GM10248 (cell line): ENCODE measurements at regions not wholly inside any gene's neighbourhood (a gene's known extent, or its start where the extent isn't known, plus 50 kb on each side); places are given as distances from the start of the nearest gene placed in this dataset.

ENCODE experiments used
- CTCF ChIA-PET: fragments of 300-600 bp; sonication (Branson Sonifier 250); formaldehyde crosslinking; extraction: SDS; loops from one replicate; lab custom pipeline; 2021; ENCODE audit warnings: antibody characterized with exemption; lab: Yijun Ruan, JAX
- POLR2A ChIA-PET: fragments of 350-650 bp; sonication (Branson Sonifier 250); formaldehyde crosslinking; extraction: SDS; loops from one replicate; lab custom pipeline; 2020; ENCODE audit warnings: antibody characterized with exemption; lab: Yijun Ruan, JAX
- DNase-seq: peaks from one replicate; pipeline ENCODE4 v3.0.0; 2012; ENCODE audit errors: extremely low spot score
- TF ChIP-seq, protein P1 (sequence below): IDR thresholded peaks from 2 replicates; pipeline ENCODE4 v1.5.1; 2012; ENCODE audit warnings: mild to moderate bottlenecking, low read depth; ENCODE audit errors: extremely low read depth, missing control alignments, control extremely low read depth

DNA sequence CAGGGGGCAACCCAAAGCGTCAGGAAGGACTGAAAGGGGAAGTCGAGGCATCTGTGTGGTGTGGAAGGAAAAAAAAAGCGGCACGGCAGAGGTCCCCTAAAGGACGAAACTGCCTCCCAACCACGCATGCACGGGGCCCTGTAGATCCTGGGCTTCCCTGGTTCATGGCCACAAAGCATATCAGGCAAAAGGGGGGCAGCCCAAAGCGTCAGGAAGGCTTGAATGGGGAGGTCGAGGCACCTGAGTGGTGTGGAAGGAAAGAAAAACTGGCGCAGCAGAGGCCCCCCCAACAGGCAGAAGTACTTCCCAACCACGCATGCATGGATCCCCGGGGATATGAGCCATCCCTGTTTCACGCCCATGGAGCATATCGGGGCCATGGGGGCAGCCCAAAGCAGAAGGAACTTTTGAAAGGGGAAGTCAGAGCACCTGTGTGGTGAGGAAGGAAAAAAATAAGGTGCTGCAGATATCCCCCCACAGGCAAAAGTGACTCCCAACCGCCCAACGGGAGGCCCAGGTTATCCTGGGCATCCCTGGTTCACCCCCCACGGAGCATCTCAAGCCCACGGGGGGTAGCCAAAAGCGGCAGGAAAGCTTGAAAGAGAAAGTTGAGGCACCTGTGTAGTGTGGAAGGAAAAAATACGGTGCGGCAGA lies 581.2 kb downstream of the ALG10 start:
- DNase-seq: peak; percentile 4
- TF ChIP-seq, protein P1, sequence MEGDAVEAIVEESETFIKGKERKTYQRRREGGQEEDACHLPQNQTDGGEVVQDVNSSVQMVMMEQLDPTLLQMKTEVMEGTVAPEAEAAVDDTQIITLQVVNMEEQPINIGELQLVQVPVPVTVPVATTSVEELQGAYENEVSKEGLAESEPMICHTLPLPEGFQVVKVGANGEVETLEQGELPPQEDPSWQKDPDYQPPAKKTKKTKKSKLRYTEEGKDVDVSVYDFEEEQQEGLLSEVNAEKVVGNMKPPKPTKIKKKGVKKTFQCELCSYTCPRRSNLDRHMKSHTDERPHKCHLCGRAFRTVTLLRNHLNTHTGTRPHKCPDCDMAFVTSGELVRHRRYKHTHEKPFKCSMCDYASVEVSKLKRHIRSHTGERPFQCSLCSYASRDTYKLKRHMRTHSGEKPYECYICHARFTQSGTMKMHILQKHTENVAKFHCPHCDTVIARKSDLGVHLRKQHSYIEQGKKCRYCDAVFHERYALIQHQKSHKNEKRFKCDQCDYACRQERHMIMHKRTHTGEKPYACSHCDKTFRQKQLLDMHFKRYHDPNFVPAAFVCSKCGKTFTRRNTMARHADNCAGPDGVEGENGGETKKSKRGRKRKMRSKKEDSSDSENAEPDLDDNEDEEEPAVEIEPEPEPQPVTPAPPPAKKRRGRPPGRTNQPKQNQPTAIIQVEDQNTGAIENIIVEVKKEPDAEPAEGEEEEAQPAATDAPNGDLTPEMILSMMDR: no peak
- ChIA-PET CTCF (no interaction called here), POLR2A (no interaction called here)

DNA sequence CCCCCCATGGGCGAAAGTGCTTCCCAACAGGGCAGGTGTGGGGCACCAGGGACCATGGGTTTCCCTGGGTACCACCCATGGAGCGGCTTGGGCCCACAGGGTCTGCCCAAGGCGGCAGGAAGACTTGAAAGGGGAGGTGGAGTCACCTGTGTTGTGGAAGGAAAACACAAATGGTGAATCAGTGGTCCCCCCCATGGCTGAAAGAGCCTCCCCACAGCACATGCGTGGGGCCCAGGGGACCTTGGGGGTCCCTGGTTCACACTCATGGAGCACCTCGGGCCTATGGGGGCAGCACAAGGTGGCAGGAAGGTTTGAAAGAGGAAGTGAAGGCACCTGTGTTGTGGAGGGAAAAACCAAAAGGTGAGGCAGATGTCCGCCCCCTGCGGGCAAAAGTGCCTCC lies 581.9 kb downstream of the ALG10 start:
- POLR2A ChIA-PET: no interaction called here

DNA sequence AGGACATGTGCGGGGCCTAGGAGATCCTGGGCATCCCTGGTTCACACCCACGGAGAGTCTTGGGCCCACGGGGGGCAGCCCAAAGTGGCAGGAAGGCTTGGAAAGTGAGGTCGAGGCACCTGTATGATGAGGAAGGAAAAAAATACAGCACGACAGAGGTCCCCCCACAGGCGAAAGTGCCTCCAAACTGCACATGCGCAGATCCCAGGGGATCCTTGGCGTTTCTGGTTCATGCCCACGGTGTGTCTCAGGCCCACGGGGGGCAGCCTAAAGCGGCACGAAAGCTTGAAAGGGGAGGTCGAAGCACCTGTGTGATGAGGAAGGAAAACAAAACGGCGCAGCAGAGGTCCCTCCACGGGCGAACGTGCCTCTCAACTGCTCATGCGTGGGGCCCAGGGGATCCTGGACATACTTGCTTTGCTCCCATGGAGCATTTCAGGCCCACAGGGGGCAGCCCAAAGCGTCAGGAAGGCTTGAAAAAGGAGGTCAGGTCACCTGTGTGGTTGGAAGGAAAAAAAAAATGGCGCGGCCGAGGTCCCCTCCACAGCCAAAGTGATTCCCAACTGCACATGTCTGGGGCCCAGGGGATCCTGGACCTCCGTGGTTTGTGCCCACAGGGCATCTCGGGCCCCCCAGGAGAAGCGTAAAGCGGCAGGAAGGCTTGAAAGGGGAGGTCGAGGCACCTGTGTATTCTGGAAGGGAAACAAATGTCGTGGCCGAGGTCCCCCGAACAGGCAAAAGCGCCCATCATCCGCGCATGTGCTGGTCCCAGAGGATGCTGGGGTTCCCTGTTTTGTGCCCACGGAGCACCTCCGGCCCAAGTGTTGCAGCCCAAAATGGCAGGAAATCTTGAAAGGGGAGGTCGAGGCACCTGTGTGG lies 582.6 kb downstream of the ALG10 start:
- POLR2A ChIA-PET: no interaction called here
- TF ChIP-seq, protein P1: no peak
- DNase-seq: no peak
- CTCF ChIA-PET: no interaction called here

More for the DNA sequence above, 581.9 kb downstream of the ALG10 start:
- no peak for DNase-seq
- CTCF ChIA-PET: no interaction called here
- TF ChIP-seq, protein P1: no peak

DNA sequence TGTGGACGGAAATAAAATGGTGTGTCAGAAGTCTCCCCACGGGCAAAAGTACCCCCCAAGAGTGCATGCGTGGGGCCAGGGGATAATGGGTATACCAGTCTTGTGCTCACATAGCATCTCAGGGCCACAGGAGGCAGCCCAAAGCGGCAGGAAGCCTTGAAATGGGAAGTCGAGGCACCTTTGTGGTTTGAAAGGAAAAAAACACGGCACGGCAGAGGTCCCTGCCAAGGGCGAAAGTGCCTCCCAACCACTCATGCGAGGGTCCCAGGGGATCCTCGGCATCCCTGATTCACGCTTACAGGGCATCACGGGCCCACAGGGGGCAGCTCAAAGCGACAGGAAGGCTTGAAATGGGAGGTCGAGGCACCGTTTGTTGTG lies 583.2 kb downstream of the ALG10 start:
- ChIA-PET POLR2A (no interaction called here), CTCF (no interaction called here)
- peak; percentile 1 for DNase-seq
- TF ChIP-seq, protein P1: no peak

DNA sequence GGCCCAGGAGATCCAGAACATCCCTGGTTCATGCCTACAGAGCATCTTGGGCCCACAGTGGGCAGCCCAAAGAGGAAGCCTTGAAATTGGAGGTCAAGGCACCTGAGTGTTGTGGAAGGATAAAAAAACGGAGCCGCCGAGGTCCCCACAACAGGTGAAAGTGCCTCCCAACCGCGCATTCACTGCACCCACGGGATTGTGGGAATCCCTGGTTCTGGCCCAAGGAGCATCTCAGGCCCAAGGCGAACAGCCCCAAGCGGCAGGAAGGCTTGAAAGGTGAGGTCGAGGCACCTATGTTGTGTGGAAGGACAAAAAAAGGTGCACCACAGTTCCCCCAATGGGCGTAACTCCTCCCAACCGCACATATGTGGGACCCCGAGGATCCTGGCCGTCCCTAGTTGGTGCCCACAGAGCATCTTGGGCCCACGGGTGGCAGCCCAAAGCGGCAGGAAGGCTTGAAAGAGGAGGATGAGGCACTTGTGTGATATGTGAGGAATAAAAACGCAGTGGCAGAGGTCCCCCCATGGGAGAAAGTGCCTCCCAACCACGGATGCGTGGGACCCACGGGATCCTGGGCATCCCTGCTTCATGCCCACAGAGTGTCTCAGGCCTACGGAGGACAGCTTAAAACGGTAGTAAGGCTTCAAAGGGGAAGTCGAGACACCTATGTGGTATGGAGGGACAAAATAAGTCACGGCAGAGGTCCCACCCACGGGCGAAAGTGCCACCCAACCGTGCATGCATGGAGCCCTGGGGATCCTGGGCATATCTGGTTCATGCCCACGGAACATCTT lies 583.9 kb downstream of the ALG10 start:
- peak; percentile 5 for DNase-seq
- TF ChIP-seq, protein P1: no peak
- CTCF ChIA-PET: no interaction called here
- POLR2A ChIA-PET: no interaction called here
